ENCODE measurements at regions not wholly inside any gene's neighbourhood (a gene's known extent, or its start where the extent isn't known, plus 50 kb on each side); places are given as distances from the start of the nearest gene placed in this dataset.
"Not testable (repeated sequence)": the region's sequence is repeated elsewhere in the genome, so short reads cannot be mapped to it uniquely, and the experiment has no call there.

GRCh38 chr18:34350778-34351177 is 126.1 kb upstream of the NOL4 start:
- DNase-seq (ENCODE audit: extremely low spot score, insufficient read length, low read depth) (no peak), FAIRE-seq (no peak)

GRCh38 chr18:34352385-34353163 is 127.9 kb upstream of the NOL4 start:
- FAIRE-seq (no peak), DNase-seq (ENCODE audit: extremely low spot score, insufficient read length, low read depth) (no peak)

- no peak for DNase-seq (ENCODE audit: extremely low spot score, insufficient read length, low read depth)
- no peak for FAIRE-seq
These were observed 129.6 kb upstream of the NOL4 start for GRCh38 chr18:34354351-34354750.

DNA sequence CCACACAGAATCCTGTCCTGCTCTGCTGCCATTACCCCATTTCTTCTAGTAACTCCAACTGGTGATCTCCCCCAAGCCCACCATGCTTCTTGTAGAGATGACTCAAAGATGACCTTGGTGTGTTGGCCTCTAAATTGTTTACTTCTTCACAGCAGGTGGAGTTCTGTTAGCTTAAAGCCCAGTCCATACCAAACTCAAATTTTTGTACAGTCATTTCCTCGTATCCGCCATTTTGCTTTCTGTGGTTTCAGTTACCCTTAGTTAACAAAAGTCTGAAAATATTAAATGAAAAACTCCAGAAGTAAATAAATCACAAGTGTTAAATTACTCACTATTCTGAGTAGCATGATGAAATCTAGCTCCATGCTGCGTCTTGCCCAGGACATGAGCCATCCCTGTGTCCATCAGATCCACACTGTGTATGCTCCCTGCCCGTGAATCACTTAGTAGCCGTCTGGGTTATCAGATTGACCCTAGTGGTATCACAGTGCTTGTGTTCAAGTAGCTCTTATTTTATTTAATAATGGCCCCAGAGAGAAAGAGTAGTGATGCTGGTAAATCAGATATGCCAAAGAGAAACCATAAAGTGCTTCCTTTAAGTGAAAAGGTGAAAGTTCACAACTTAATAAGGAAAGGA is 133.3 kb upstream of the NOL4 start:
- no peak for FAIRE-seq
- no peak for DNase-seq (ENCODE audit: extremely low spot score, insufficient read length, low read depth)

DNA sequence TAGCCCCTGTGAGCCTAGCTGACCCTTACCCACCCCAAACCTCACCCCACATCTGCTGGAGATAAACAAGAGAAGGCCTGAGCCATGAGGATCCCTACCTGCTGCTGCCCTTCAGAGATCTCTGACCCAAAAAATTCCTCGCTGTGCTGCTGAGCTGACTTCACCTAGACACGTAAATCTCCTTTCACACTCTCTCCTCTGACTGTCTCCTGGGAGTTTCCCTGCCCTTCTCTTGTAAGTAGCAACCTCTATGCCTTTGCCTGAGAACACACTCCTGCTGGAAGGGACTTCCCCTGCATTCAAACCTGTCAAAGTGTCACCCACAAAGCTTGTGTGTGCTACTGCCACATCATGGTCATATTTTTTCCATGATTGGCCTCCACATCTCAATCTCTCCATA is 134.2 kb upstream of the NOL4 start:
- peak; percentile 80 for FAIRE-seq
- no peak for DNase-seq (ENCODE audit: extremely low spot score, insufficient read length, low read depth)

DNA sequence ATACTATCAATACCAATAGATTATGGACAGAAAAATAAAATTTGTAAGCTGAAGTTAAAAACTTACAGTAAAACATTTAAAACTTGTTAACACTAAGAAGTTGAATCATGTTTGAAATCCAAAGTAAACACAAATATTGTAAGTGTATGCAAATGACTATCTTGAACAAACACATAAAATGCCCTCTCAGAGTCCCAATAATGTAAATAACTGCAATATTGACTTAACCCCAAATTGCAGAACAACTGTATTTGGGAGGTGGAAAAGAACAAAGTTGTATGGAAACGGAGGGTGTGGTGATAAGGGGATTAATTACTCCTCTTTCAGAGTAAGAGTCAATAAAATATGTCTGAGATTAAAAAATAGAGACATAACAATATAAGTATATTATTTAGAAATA is 140.0 kb upstream of the NOL4 start:
- DNase-seq (ENCODE audit: extremely low spot score, insufficient read length, low read depth) = no peak
- no peak for FAIRE-seq

GRCh38 chr18:34370704-34371395 is 146.1 kb upstream of the NOL4 start:
- no peak for FAIRE-seq

GRCh38 chr18:34380326-34380725 is 155.6 kb upstream of the NOL4 start:
- DNase-seq (ENCODE audit: extremely low spot score, insufficient read length, low read depth) = no peak
- no peak for FAIRE-seq

More at GRCh38 chr18:34370704-34371395, 146.1 kb upstream of the NOL4 start:
- no peak for DNase-seq (ENCODE audit: extremely low spot score, insufficient read length, low read depth)

DNA sequence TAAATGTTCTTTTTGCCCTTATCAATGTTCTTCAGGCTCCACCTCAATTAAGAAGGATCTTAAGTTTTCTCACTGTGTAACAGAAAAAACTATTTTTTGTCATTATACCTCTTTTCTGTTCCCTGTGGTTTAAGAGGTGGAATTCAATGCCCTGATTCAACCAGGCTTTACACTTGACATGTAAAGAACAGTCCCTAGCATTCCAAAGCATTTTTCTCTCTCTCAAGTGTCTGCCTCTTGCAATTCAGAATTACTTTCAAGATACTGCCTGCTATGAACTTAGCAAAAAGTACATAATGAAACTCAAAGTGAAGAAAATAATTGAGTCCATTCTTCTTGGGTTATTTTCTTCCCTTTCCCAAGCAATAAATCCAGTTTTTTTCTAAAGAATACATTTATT is 160.6 kb upstream of the NOL4 start:
- no peak for FAIRE-seq

GRCh38 chr18:34386803-34387202 is 162.1 kb upstream of the NOL4 start:
- no peak for DNase-seq (ENCODE audit: extremely low spot score, insufficient read length, low read depth)
- no peak for FAIRE-seq

More for the DNA sequence above, 160.6 kb upstream of the NOL4 start:
- no peak for DNase-seq (ENCODE audit: extremely low spot score, insufficient read length, low read depth)

DNA sequence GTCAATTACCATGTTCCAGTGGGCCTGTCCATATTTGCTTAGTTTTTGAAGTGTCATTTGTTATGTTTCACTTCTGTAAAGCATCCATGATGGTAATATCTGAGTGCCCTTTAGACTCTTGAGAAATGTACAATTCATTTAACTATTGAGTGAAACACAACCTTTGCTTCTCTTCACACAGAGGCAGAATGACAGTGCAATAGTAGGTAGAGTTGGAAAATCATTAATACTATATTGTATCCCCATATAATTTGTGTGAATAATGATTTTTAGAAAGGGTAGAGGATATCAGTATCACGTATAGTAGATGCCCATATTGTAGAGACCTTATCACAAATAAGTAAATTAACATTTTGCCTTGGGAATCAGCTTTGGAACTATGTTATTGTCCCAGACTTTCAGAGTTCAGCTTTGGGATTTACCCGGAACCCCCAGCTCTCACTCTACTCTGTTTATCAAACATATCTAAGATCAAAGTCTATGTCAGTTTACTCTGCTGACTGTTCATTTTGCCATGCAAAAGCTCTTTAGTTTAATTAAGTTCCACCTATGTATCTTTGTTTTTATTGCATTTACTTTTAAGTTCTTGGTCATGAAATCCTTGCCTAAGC is 172.7 kb upstream of the NOL4 start:
- FAIRE-seq (no peak), DNase-seq (ENCODE audit: extremely low spot score, insufficient read length, low read depth) (no peak)

DNA sequence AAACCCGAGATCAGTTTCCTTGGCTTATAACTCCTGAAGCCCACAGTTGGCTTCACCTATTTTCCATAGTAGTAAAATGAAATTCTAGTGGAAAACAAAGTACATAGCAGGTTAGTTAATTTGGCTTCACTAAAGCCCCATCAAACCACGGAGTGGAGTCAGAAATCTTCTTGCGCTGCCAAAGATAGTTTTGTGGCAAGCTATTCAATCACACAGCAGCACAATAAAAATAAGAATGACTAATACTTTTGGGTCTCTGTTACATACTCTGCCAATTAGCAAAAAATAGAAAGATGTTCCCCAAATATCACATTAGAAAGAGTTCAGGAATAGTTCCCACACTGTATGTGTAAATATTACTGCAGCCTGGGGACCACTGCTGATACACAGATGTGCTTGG is 175.2 kb upstream of the NOL4 start:
- FAIRE-seq = no peak
- no peak for DNase-seq (ENCODE audit: extremely low spot score, insufficient read length, low read depth)

DNA sequence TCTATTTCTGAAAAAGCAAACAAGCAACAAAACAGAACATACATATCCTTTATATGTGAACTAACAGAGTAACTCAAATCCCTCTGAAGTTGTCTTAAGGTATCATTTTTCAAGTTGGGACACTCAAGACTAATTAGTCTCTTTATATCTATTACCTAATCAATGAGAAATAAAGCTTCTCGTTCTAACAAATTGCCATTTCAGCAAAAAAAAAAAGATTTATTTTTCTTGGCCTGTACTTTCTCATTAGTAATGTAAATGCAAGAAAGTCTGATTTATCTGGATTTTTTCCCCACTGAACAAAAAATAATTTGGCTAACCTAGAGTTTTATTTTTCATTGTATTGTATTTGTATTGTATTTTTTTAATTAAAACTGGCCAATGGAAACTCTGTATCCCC is 176.1 kb upstream of the NOL4 start:
- FAIRE-seq (no peak), DNase-seq (ENCODE audit: extremely low spot score, insufficient read length, low read depth) (no peak)

- DNase-seq (ENCODE audit: extremely low spot score, insufficient read length, low read depth) (no peak), FAIRE-seq (no peak)
These were observed 177.1 kb upstream of the NOL4 start for GRCh38 chr18:34401775-34402174.

DNA sequence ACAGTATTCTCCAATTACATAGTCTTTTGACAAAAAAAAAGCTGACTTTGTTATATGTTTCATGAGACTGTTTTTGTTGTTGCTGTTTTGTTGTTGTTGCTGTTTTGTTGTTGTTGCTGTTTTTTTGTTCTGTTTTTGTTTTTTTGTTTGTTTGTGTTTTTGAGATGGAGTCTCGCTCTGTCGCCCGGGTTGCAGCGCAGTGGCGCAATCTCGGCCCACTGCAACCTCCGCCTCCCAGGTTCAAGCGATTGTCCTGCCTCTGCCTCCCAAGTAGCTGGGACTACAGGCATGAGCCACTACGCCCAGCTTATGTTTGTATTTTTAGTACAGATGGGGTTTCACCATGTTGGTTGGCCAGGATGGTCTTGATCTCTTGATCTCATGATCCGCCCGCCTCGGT is 182.8 kb upstream of the NOL4 start:
- not testable (repeated sequence) for FAIRE-seq

DNA sequence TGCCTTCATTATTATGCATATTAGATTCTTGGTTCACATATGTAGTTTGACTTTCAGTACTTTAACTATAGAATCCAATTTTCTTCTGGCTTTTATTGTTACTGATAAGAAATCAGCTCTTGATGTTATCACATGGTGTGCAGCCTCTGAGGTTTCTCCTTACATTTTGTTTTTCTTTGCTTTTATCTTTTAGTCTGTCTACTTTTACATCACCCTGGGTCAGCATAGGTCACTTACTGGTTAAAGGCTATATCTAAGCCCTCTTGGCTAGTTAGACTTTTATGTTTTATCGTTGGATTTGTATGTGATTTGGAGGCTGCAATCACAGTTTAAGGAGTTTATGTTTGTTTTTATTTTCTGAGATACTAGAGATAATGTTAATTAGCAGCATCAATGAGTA is 187.2 kb upstream of the NOL4 start:
- FAIRE-seq (no peak), DNase-seq (ENCODE audit: extremely low spot score, insufficient read length, low read depth) (no peak)

More for the DNA sequence above, 182.8 kb upstream of the NOL4 start:
- DNase-seq (ENCODE audit: extremely low spot score, insufficient read length, low read depth) = not testable (repeated sequence)

DNA sequence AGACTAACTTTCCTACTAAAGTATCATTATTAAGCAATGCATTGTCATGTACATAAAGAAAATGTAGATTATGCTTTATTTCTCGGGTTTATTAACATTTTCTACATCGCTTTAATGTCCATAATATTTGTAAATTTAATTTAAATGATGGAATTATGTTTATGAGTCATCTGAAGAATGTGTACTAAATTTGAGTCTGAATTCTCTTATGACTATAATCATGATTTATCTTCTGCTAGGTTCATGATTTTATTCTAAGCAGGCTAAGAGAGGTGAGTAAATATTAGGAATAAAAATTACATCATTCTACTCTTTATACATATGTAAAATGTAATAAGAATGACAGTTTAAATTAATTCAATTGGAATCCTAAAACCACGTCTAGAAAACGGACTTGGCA is 206.3 kb upstream of the NOL4 start:
- DNase-seq (ENCODE audit: extremely low spot score, insufficient read length, low read depth) (no peak), FAIRE-seq (no peak)

- FAIRE-seq (no peak), DNase-seq (ENCODE audit: extremely low spot score, insufficient read length, low read depth) (no peak)
These were observed 219.9 kb upstream of the NOL4 start for GRCh38 chr18:34444622-34445021.

- FAIRE-seq = no peak
These were observed 223.9 kb upstream of the NOL4 start for GRCh38 chr18:34448662-34449061.

DNA sequence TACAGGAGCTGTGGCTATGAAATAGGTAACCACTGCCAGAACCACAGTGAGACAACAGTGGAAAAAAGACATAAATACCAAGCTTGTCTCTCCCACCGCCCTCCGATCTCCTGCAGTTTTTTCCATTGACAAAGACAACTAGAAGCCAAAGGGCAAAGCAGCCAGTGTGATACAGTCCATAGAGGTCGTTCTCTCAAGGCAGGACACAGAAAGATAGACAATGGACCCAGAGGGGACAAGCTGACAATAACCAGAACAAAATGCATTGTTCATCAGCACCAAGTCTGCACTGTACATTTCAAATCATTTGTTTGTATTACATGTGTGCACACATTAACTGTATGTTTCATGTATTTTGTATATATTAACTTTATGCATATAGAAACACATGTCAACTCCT is 233.0 kb upstream of the NOL4 start:
- DNase-seq (ENCODE audit: extremely low spot score, insufficient read length, low read depth) (no peak), FAIRE-seq (no peak)

More at GRCh38 chr18:34448662-34449061, 223.9 kb upstream of the NOL4 start:
- no peak for DNase-seq (ENCODE audit: extremely low spot score, insufficient read length, low read depth)

All from GM18507 (cell line).